Right atrium auricular region (tissue), 2 donors: ENCODE measurements at regions not wholly inside any gene's neighbourhood (a gene's known extent, or its start where the extent isn't known, plus 50 kb on each side); places are given as distances from the start of the nearest gene placed in this dataset.

Experiments used
- DNase-seq: peaks from one replicate; pipeline ENCODE4 v3.0.0-alpha.2; 2019; ENCODE audit warnings: low spot score
- H3K27ac ChIP-seq, 2 donors: fragments of 200-600 bp; sonication (generic); 1 replicate in 1 of 2; 2 replicates in 1 of 2; pipeline ENCODE4 v1.5.1; 2016 to 2019
- H3K27me3 ChIP-seq, 2 donors: fragments of 200-600 bp; sonication (generic); one replicate each; pipeline versions ENCODE4 v1.5.1 to v1.6.0; 2017 to 2019
- H3K36me3 ChIP-seq: fragments of 200-600 bp; sonication (generic); one replicate; pipeline ENCODE4 v1.5.1; 2016
- H3K4me1 ChIP-seq, 2 donors: fragments of 200-600 bp; sonication (generic); one replicate each; pipeline versions ENCODE4 v1.5.1 to v1.6.0; 2017 to 2019
- H3K4me3 ChIP-seq, 2 donors: fragments of 200-600 bp; sonication (generic); 1 replicate in 1 of 2; 2 replicates in 1 of 2; pipeline ENCODE4 v1.5.1; 2017 to 2019; ENCODE audit warnings: mild to moderate bottlenecking in 1 of 2, moderate library complexity in 1 of 2
- H3K9me3 ChIP-seq, 2 donors: fragments of 200-600 bp; sonication (generic); one replicate each; pipeline ENCODE4 v1.5.1; 2019
- TF ChIP-seq, protein P1 (sequence below), 2 donors: fragments of 200-600 bp; sonication (generic); IDR thresholded peaks; one replicate each; pipeline ENCODE4 v1.5.1; 2019; ENCODE audit warnings: antibody characterized with exemption in 2 of 2

DNA sequence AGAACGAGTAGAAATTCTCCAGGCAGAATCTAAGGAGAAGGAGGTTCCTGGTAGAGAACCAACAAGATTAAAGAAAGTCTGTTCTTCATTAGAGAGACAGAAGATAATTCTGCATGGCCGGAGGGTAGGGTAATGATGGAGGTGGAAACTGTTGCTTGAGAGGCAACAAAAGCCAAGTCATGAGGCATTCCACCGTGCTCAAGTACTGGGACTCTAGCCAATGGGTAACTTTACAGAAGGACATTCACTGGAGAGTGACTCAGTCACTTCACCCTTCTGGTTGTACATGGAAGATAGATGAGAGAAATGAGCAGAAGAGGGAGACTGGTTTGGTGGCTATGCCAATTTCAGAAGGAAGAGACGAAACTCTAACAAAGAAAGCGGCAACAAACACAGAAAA lies 53.6 kb upstream of the ANKFN1 start:
- no peaks in the 10 kb centered on the region for H3K36me3 ChIP-seq
- H3K4me3 ChIP-seq: no peak overlapping the region
- DNase-seq: no peak
- no peaks in the 10 kb centered on the region for H3K9me3 ChIP-seq
- H3K27ac ChIP-seq: no peak overlapping the region
- no peaks in the 10 kb centered on the region for H3K27me3 ChIP-seq
- TF ChIP-seq, protein P1, sequence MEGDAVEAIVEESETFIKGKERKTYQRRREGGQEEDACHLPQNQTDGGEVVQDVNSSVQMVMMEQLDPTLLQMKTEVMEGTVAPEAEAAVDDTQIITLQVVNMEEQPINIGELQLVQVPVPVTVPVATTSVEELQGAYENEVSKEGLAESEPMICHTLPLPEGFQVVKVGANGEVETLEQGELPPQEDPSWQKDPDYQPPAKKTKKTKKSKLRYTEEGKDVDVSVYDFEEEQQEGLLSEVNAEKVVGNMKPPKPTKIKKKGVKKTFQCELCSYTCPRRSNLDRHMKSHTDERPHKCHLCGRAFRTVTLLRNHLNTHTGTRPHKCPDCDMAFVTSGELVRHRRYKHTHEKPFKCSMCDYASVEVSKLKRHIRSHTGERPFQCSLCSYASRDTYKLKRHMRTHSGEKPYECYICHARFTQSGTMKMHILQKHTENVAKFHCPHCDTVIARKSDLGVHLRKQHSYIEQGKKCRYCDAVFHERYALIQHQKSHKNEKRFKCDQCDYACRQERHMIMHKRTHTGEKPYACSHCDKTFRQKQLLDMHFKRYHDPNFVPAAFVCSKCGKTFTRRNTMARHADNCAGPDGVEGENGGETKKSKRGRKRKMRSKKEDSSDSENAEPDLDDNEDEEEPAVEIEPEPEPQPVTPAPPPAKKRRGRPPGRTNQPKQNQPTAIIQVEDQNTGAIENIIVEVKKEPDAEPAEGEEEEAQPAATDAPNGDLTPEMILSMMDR (IDR thresholded peaks at IDR 0.05): no peak
- no peaks in the 10 kb centered on the region for H3K4me1 ChIP-seq
